CD4-positive, alpha-beta memory T cell (primary cell): ENCODE measurements at regions not wholly inside any gene's neighbourhood (a gene's known extent, or its start where the extent isn't known, plus 50 kb on each side); places are given as distances from the start of the nearest gene placed in this dataset.

Experiments used
- CTCF ChIA-PET: fragments of 350-600 bp; sonication (Branson Sonifier 250); formaldehyde crosslinking; loops from one replicate; lab custom pipeline; 2021; ENCODE audit warnings: inconsistent platforms; ENCODE audit not compliant: partially characterized antibody; lab: Charles Lee
- POLR2A ChIA-PET: fragments of 350-600 bp; sonication (Branson Sonifier 250); formaldehyde crosslinking; loops from one replicate; lab custom pipeline; 2021; ENCODE audit not compliant: partially characterized antibody; lab: Charles Lee
- DNase-seq, 5 donors: peaks; one replicate each; pipeline versions ENCODE4 v3.0.0 to v3.0.0-alpha.2; 2020 to 2022; ENCODE audit warnings: mixed read lengths in 1 of 5
- H3K27ac ChIP-seq: one replicate; pipeline ENCODE4 v1.7.0; 2013; ENCODE audit warnings: low read depth, low read length
- H3K27me3 ChIP-seq: 2 replicates; pipeline ENCODE4 v1.7.0; 2013; ENCODE audit warnings: mild to moderate bottlenecking, low read length, moderate library complexity; ENCODE audit not compliant: insufficient read depth
- H3K36me3 ChIP-seq: 2 replicates; pipeline ENCODE4 v1.7.0; 2013; ENCODE audit warnings: mild to moderate bottlenecking, low read length, moderate library complexity; ENCODE audit not compliant: insufficient read depth
- H3K4me1 ChIP-seq: 2 replicates; pipeline ENCODE4 v1.7.0; 2013; ENCODE audit warnings: mild to moderate bottlenecking, low read length, moderate library complexity; ENCODE audit not compliant: insufficient read depth
- H3K4me3 ChIP-seq, 2 donors: one replicate each; pipeline ENCODE4 v1.7.0; 2013; ENCODE audit warnings: low read length in 2 of 2, mild to moderate bottlenecking in 1 of 2
- H3K9me3 ChIP-seq, 2 donors: one replicate each; pipeline ENCODE4 v1.7.0; 2013; ENCODE audit warnings: low read length in 2 of 2, control low read depth in 1 of 2; ENCODE audit not compliant: control insufficient read depth in 1 of 2
- H3K27ac Mint-ChIP-seq, 7 donors: one replicate each; pipeline ENCODE4 v1.8.0; 2020 to 2021; ENCODE audit warnings: mixed read lengths in 7 of 7, mild to moderate bottlenecking in 6 of 7, inconsistent platforms in 3 of 7, moderate library complexity in 3 of 7
- H3K27me3 Mint-ChIP-seq, 2 donors: one replicate each; pipeline ENCODE4 v1.8.0; 2020 to 2021; ENCODE audit warnings: mixed read lengths in 2 of 2
- H3K36me3 Mint-ChIP-seq, 2 donors: one replicate each; pipeline ENCODE4 v1.8.0; 2020 to 2021; ENCODE audit warnings: mixed read lengths in 2 of 2, inconsistent platforms in 1 of 2, mild to moderate bottlenecking in 1 of 2
- H3K4me1 Mint-ChIP-seq, 4 donors: one replicate each; pipeline ENCODE4 v1.8.0; 2020 to 2021; ENCODE audit warnings: mixed read lengths in 4 of 4, mild to moderate bottlenecking in 1 of 4
- H3K4me3 Mint-ChIP-seq, 8 donors: one replicate each; pipeline ENCODE4 v1.8.0; 2020 to 2021; ENCODE audit warnings: mixed read lengths in 8 of 8, mild to moderate bottlenecking in 7 of 8, moderate library complexity in 6 of 8, inconsistent platforms in 3 of 8
- H3K9me3 Mint-ChIP-seq, 8 donors: one replicate each; pipeline ENCODE4 v1.8.0; 2020 to 2021; ENCODE audit warnings: mixed read lengths in 8 of 8, mild to moderate bottlenecking in 5 of 8, inconsistent platforms in 3 of 8, moderate library complexity in 1 of 8
- intact Hi-C: fragments of 100-400 bp; cut with micrococcal nuclease; formaldehyde crosslinking; loops from one replicate; pipeline ENCODE4 v1.15.1; 2023

GRCh38 chr5:53368966-53369605 lies 111.3 kb upstream of the FST start:
- intact Hi-C loops, result no loop called here

GRCh38 chr5:53369681-53370080 lies 110.7 kb upstream of the FST start:
- no peak overlapping the region for H3K27ac ChIP-seq
- H3K4me3 ChIP-seq, result no peak overlapping the region
- H3K27ac Mint-ChIP-seq, result no peak overlapping the region
- POLR2A ChIA-PET, result no interaction called here
- H3K4me3 Mint-ChIP-seq, result no peak overlapping the region
- H3K36me3 ChIP-seq, result no peaks in the 10 kb centered on the region
- intact Hi-C loops, result no loop called here
- no peaks in the 10 kb centered on the region for H3K4me1 ChIP-seq
- no peaks in the 10 kb centered on the region for H3K36me3 Mint-ChIP-seq
- no peaks in the 10 kb centered on the region for H3K27me3 ChIP-seq
- peaks cover 0 to 1% of the 10 kb centered on the region in 2 donors for H3K27me3 Mint-ChIP-seq
- H3K9me3 Mint-ChIP-seq, result peaks cover 0 to 1% (median 0%) of the 10 kb centered on the region in 8 donors
- CTCF ChIA-PET, result no interaction called here
- no peaks in the 10 kb centered on the region for H3K4me1 Mint-ChIP-seq
- no peaks in the 10 kb centered on the region for H3K9me3 ChIP-seq
- DNase-seq, result no peak

More at GRCh38 chr5:53368966-53369605, 111.3 kb upstream of the FST start:
- H3K4me3 Mint-ChIP-seq, result no peak overlapping the region
- H3K36me3 Mint-ChIP-seq, result no peaks in the 10 kb centered on the region
- no peaks in the 10 kb centered on the region for H3K27me3 ChIP-seq
- peaks cover 0 to 1% (median 0%) of the 10 kb centered on the region in 8 donors for H3K9me3 Mint-ChIP-seq
- H3K27ac Mint-ChIP-seq, result no peak overlapping the region
- no peaks in the 10 kb centered on the region for H3K4me1 ChIP-seq
- peaks cover 0 to 1% of the 10 kb centered on the region in 2 donors for H3K27me3 Mint-ChIP-seq
- H3K9me3 ChIP-seq, result no peaks in the 10 kb centered on the region
- CTCF ChIA-PET, result no interaction called here
- no peak overlapping the region for H3K4me3 ChIP-seq
- H3K36me3 ChIP-seq, result no peaks in the 10 kb centered on the region
- POLR2A ChIA-PET, result no interaction called here
- DNase-seq, result no peak
- no peaks in the 10 kb centered on the region for H3K4me1 Mint-ChIP-seq
- H3K27ac ChIP-seq, result no peak overlapping the region

DNA sequence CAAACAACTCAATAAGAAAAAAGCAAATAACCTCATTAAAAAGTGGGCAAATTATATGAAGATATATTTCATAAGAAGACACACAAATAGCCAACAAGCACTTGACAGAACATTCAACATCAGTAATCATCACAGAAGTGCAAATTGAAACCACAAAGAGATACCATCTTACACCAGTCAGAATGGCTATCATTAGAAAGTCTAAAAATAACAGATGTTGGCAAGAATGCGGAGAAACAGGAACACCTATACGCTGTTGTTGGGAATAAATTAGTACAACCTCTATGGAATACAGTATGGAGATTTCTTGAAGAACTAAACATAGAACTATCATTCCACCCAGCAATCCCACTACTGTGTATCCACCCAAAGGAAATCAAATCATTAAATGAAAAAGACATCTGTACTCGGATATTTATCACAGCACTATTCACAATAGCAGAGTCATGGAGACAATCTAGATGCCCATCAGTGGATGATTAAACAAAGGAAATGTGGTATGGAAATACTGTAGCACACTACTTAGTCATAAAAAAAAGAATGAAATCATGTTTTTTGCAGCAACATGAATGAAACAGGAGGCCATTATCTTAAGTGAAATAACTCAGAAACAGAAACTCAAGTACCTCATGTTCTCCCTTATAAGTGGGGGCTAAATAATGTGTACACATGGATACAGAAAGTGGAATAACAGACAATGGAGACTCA lies 106.8 kb upstream of the FST start:
- Histone ChIP-seq H3K4me1 (no peaks in the 10 kb centered on the region), H3K27me3 (no peaks in the 10 kb centered on the region), H3K4me3 (no peak overlapping the region), H3K27ac (no peak overlapping the region), H3K36me3 (no peaks in the 10 kb centered on the region), H3K9me3 (no peaks in the 10 kb centered on the region)
- Mint-ChIP-seq H3K27ac (no peak overlapping the region), H3K36me3 (no peaks in the 10 kb centered on the region), H3K27me3 (no peaks in the 10 kb centered on the region), H3K4me3 (no peak overlapping the region), H3K9me3 (peaks cover 0 to 1% (median 0%) of the 10 kb centered on the region in 8 donors), H3K4me1 (no peaks in the 10 kb centered on the region)
- intact Hi-C loops, result no loop called here
- POLR2A ChIA-PET, result no interaction called here
- CTCF ChIA-PET, result no interaction called here
- no peak for DNase-seq

- Mint-ChIP-seq H3K27me3 (no peaks in the 10 kb centered on the region), H3K4me1 (no peaks in the 10 kb centered on the region), H3K36me3 (no peaks in the 10 kb centered on the region), H3K4me3 (no peak overlapping the region), H3K27ac (no peak overlapping the region), H3K9me3 (peaks cover 0 to 2% (median 0%) of the 10 kb centered on the region in 8 donors)
- POLR2A ChIA-PET, result no interaction called here
- CTCF ChIA-PET, result no interaction called here
- DNase-seq, result no peak
- Histone ChIP-seq H3K9me3 (no peaks in the 10 kb centered on the region), H3K27me3 (no peaks in the 10 kb centered on the region), H3K4me3 (no peak overlapping the region), H3K4me1 (no peaks in the 10 kb centered on the region), H3K27ac (no peak overlapping the region), H3K36me3 (no peaks in the 10 kb centered on the region)
- intact Hi-C loops, result no loop called here
These were observed 103.6 kb upstream of the FST start for GRCh38 chr5:53376853-53377252.

- intact Hi-C loops, result no loop called here
- CTCF ChIA-PET, result no interaction called here
- no peak overlapping the region for H3K4me3 Mint-ChIP-seq
- no peaks in the 10 kb centered on the region for H3K27me3 Mint-ChIP-seq
- no peaks in the 10 kb centered on the region for H3K36me3 Mint-ChIP-seq
- Histone ChIP-seq H3K27ac (no peak overlapping the region), H3K4me1 (no peaks in the 10 kb centered on the region), H3K27me3 (no peaks in the 10 kb centered on the region), H3K9me3 (no peaks in the 10 kb centered on the region), H3K4me3 (no peak overlapping the region), H3K36me3 (no peaks in the 10 kb centered on the region)
- no peaks in the 10 kb centered on the region for H3K4me1 Mint-ChIP-seq
- no peak for DNase-seq
- peaks cover 0 to 2% (median 0%) of the 10 kb centered on the region in 8 donors for H3K9me3 Mint-ChIP-seq
- H3K27ac Mint-ChIP-seq, result no peak overlapping the region
- POLR2A ChIA-PET, result no interaction called here
These were observed 102.2 kb upstream of the FST start for GRCh38 chr5:53378190-53378589.

GRCh38 chr5:53378590-53379247 lies 101.7 kb upstream of the FST start:
- H3K4me1 Mint-ChIP-seq, result no peaks in the 10 kb centered on the region
- H3K27me3 Mint-ChIP-seq, result no peaks in the 10 kb centered on the region
- H3K27me3 ChIP-seq, result no peaks in the 10 kb centered on the region
- no peaks in the 10 kb centered on the region for H3K9me3 ChIP-seq
- ChIA-PET POLR2A (no interaction called here), CTCF (no interaction called here)
- peaks cover 0 to 2% (median 0%) of the 10 kb centered on the region in 8 donors for H3K9me3 Mint-ChIP-seq
- DNase-seq, result no peak
- no peak overlapping the region for H3K4me3 ChIP-seq
- H3K4me3 Mint-ChIP-seq, result no peak overlapping the region
- intact Hi-C loops, result no loop called here
- no peaks in the 10 kb centered on the region for H3K4me1 ChIP-seq
- no peak overlapping the region for H3K27ac ChIP-seq
- H3K36me3 Mint-ChIP-seq, result no peaks in the 10 kb centered on the region
- H3K27ac Mint-ChIP-seq, result no peak overlapping the region
- H3K36me3 ChIP-seq, result no peaks in the 10 kb centered on the region

- Mint-ChIP-seq H3K9me3 (peaks cover 6 to 20% (median 10%) of the 10 kb centered on the region in 8 donors), H3K27me3 (peaks cover 1 to 2% of the 10 kb centered on the region in 2 donors), H3K4me3 (no peak overlapping the region), H3K36me3 (no peaks in the 10 kb centered on the region), H3K4me1 (no peaks in the 10 kb centered on the region), H3K27ac (no peak overlapping the region)
- Histone ChIP-seq H3K4me1 (no peaks in the 10 kb centered on the region), H3K27ac (no peak overlapping the region), H3K36me3 (no peaks in the 10 kb centered on the region), H3K27me3 (no peaks in the 10 kb centered on the region), H3K4me3 (no peak overlapping the region), H3K9me3 (no peaks in the 10 kb centered on the region)
- no peak for DNase-seq
- CTCF ChIA-PET, result no interaction called here
- intact Hi-C loops, result no loop called here
- POLR2A ChIA-PET, result no interaction called here
These were observed 94.1 kb upstream of the FST start for GRCh38 chr5:53386341-53386740.
